Trophoblast cell (in vitro differentiated cells and primary cell): ENCODE measurements at regions not wholly inside any gene's neighbourhood (a gene's known extent, or its start where the extent isn't known, plus 50 kb on each side); places are given as distances from the start of the nearest gene placed in this dataset.
A peak's percentile ranks its signal among the peaks of the same experiment; 100 is the strongest.

Experiments
- DNase-seq, 2 donors: peaks; one replicate each; pipeline ENCODE4 v3.0.0-alpha.2; 2016
- H2AFZ ChIP-seq: 2 replicates; pipeline ENCODE4 v1.6.1; 2013; ENCODE audit warnings: low read length, moderate library complexity, mild to moderate bottlenecking; ENCODE audit not compliant: insufficient read depth, poor library complexity
- H2AK5ac ChIP-seq: 2 replicates; pipeline ENCODE4 v1.6.1; 2013; ENCODE audit warnings: mild to moderate bottlenecking, low read length
- H2BK120ac ChIP-seq: 2 replicates; pipeline ENCODE4 v1.6.1; 2013; ENCODE audit warnings: low read length, mild to moderate bottlenecking, moderate library complexity; ENCODE audit not compliant: insufficient read depth, poor library complexity
- H2BK12ac ChIP-seq: 2 replicates; pipeline ENCODE4 v1.6.1; 2013; ENCODE audit warnings: mild to moderate bottlenecking, low read length, moderate library complexity
- H2BK5ac ChIP-seq: 2 replicates; pipeline ENCODE4 v1.6.1; 2013; ENCODE audit warnings: low read length, low read depth, moderate library complexity, mild to moderate bottlenecking; ENCODE audit not compliant: poor library complexity
- H3K14ac ChIP-seq: 2 replicates; pipeline ENCODE4 v1.6.1; 2013; ENCODE audit warnings: mild to moderate bottlenecking, low read length
- H3K18ac ChIP-seq: 2 replicates; pipeline ENCODE4 v1.6.1; 2013; ENCODE audit warnings: mild to moderate bottlenecking, low read length
- H3K23ac ChIP-seq: 2 replicates; pipeline ENCODE4 v1.6.1; 2013; ENCODE audit warnings: low read length
- H3K27ac ChIP-seq: 2 replicates; pipeline ENCODE4 v1.5.1; 2013; ENCODE audit warnings: low read depth, mild to moderate bottlenecking, inconsistent platforms, low read length, moderate library complexity
- H3K27me3 ChIP-seq: 2 replicates; pipeline ENCODE4 v1.6.1; 2013; ENCODE audit warnings: inconsistent platforms, mild to moderate bottlenecking, low read length, moderate library complexity; ENCODE audit not compliant: insufficient read depth
- H3K36me3 ChIP-seq, 2 experiments: 1 replicate in 1 of 2; 2 replicates in 1 of 2; pipeline ENCODE4 v1.6.1; 2013; ENCODE audit warnings: low read length in 2 of 2, mild to moderate bottlenecking in 2 of 2, moderate library complexity in 1 of 2; ENCODE audit not compliant: insufficient read depth in 2 of 2, control insufficient read depth in 1 of 2
- H3K4ac ChIP-seq: 2 replicates; pipeline ENCODE4 v1.6.1; 2013; ENCODE audit warnings: low read depth, mild to moderate bottlenecking, low read length, moderate library complexity
- H3K4me1 ChIP-seq, 2 experiments: 1 replicate in 1 of 2; 2 replicates in 1 of 2; pipeline ENCODE4 v1.6.1; 2013; ENCODE audit warnings: low read length in 2 of 2, mild to moderate bottlenecking in 2 of 2, moderate library complexity in 1 of 2; ENCODE audit not compliant: insufficient read depth in 2 of 2, control insufficient read depth in 1 of 2
- H3K4me2 ChIP-seq: 2 replicates; pipeline ENCODE4 v1.6.1; 2013; ENCODE audit warnings: inconsistent platforms, mild to moderate bottlenecking, low read length, moderate library complexity
- H3K4me3 ChIP-seq: 2 replicates; pipeline ENCODE4 v1.5.1; 2013; ENCODE audit warnings: mild to moderate bottlenecking, low read depth, low read length, inconsistent platforms
- H3K79me1 ChIP-seq: one replicate; pipeline ENCODE4 v1.6.1; 2013; ENCODE audit warnings: low read length
- H3K79me2 ChIP-seq: 2 replicates; pipeline ENCODE4 v1.6.1; 2013; ENCODE audit warnings: low read length, mild to moderate bottlenecking; ENCODE audit not compliant: control insufficient read depth, insufficient read depth, poor library complexity
- H3K9ac ChIP-seq: 2 replicates; pipeline ENCODE4 v1.6.1; 2013; ENCODE audit warnings: mild to moderate bottlenecking, low read length
- H3K9me3 ChIP-seq: 2 replicates; pipeline ENCODE4 v1.6.1; 2013; ENCODE audit warnings: low read depth, mild to moderate bottlenecking, control low read depth, inconsistent platforms, low read length; ENCODE audit not compliant: insufficient read depth
- H4K12ac ChIP-seq: 2 replicates; pipeline ENCODE4 v1.6.1; 2013; ENCODE audit warnings: low read depth, mild to moderate bottlenecking, low read length, moderate library complexity
- H4K8ac ChIP-seq: 2 replicates; pipeline ENCODE4 v1.6.1; 2013; ENCODE audit warnings: low read depth, mild to moderate bottlenecking, low read length, moderate library complexity
- H4K91ac ChIP-seq: one replicate; pipeline ENCODE4 v1.6.1; 2013; ENCODE audit warnings: low read depth, mild to moderate bottlenecking, low read length, moderate library complexity
- WGBS: extraction: QIAGEN DNeasy Blood & Tissue Kit; methylation state at CpG from one replicate; pipeline ENCODE4 v1.1.7; 2013; ENCODE audit warnings: missing lambda C conversion rate; ENCODE audit not compliant: insufficient read length, insufficient coverage; ENCODE audit errors: extremely low coverage; 5-methylcytosine and 5-hydroxymethylcytosine counted together

- Histone ChIP-seq H3K36me3 (no peaks in the 10 kb centered on the region), H3K4ac (no peak overlapping the region), H3K23ac (no peak overlapping the region), H3K9me3 (peaks cover 3% of the 10 kb centered on the region), H3K27ac (no peak overlapping the region), H3K4me1 (peaks cover 3% of the 10 kb centered on the region in 2 experiments), H2BK120ac (no peak overlapping the region), H3K9ac (no peak overlapping the region), H2AFZ (no peak overlapping the region), H4K12ac (no peak overlapping the region), H3K4me3 (no peak overlapping the region), H3K14ac (no peak overlapping the region), H3K27me3 (no peaks in the 10 kb centered on the region), H2AK5ac (no peak overlapping the region), H3K4me2 (no peak overlapping the region), H2BK5ac (no peak overlapping the region), H3K79me2 (no peaks in the 10 kb centered on the region), H4K8ac (no peak overlapping the region), H2BK12ac (no peak overlapping the region), H3K79me1 (no peaks in the 10 kb centered on the region), H4K91ac (no peak overlapping the region), H3K18ac (no peak overlapping the region)
- WGBS, result no CpG with 5 or more reads among the region's 2 CpGs
- DNase-seq, result peak; percentile 29 to 73
Observed at GRCh38 chr2:201977651-201978050, 56.0 kb upstream of the FZD7 start.

DNA sequence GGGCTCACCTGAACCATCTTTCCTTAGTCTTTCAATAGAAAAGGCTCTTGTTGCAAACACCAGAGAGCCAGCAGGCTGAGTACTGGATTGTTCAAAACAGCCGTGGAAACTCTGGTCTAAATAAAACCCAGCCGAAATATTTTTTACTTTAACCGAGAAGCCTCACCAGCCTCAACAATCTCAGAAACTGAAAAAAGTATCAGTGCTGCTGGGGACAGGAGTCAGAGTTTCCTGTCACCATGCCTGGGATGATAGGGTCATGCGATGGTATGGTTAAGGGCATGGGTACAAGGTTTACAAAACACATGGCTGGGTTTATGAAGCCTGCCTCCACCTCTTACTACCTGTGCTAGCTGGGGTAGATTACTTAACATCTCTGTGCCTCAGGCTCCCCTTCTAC lies 55.3 kb upstream of the FZD7 start:
- no peak overlapping the region for H3K23ac ChIP-seq
- H4K12ac ChIP-seq, result no peak overlapping the region
- H3K14ac ChIP-seq, result no peak overlapping the region
- H2BK120ac ChIP-seq, result no peak overlapping the region
- no peak overlapping the region for H3K4me3 ChIP-seq
- H3K9ac ChIP-seq, result no peak overlapping the region
- H3K36me3 ChIP-seq, result no peaks in the 10 kb centered on the region
- H3K27me3 ChIP-seq, result no peaks in the 10 kb centered on the region
- H3K4ac ChIP-seq, result no peak overlapping the region
- H3K9me3 ChIP-seq, result peaks cover 3% of the 10 kb centered on the region
- H3K79me2 ChIP-seq, result no peaks in the 10 kb centered on the region
- H2AK5ac ChIP-seq, result no peak overlapping the region
- H3K4me1 ChIP-seq, result peaks cover 0 to 3% of the 10 kb centered on the region in 2 experiments
- no peaks in the 10 kb centered on the region for H3K79me1 ChIP-seq
- no peak overlapping the region for H2BK5ac ChIP-seq
- no peak overlapping the region for H4K91ac ChIP-seq
- no peak overlapping the region for H2BK12ac ChIP-seq
- WGBS, result no CpG with 5 or more reads among the region's 4 CpGs
- no peak overlapping the region for H4K8ac ChIP-seq
- H3K18ac ChIP-seq, result no peak overlapping the region
- no peak for DNase-seq
- H3K4me2 ChIP-seq, result no peak overlapping the region
- no peak overlapping the region for H3K27ac ChIP-seq
- no peak overlapping the region for H2AFZ ChIP-seq

DNA sequence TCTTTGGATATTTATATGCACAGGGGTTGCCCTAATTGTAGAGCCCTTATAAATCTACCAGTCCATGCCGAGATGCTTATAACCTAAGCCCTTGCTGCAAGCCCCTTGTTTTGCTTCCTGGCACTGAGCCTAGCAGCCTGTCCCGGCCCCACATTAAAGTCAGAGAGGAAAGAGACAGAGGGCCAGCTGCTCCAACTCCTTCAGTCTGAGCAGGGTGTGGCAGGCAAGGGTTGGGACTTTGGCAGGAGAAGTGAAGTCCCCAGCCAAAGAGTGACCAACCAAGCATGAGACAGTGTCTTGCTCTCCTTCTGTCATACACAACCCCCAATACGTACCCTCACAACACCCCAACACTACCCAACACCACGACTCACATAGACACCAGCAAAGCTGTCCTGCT lies 54.7 kb upstream of the FZD7 start:
- Histone ChIP-seq H3K36me3 (no peaks in the 10 kb centered on the region), H3K18ac (no peak overlapping the region), H4K8ac (no peak overlapping the region), H3K79me1 (no peaks in the 10 kb centered on the region), H2AK5ac (no peak overlapping the region), H3K27ac (no peak overlapping the region), H3K79me2 (no peaks in the 10 kb centered on the region), H3K23ac (no peak overlapping the region), H4K91ac (no peak overlapping the region), H3K27me3 (no peaks in the 10 kb centered on the region), H2AFZ (no peak overlapping the region), H3K4me1 (peaks cover 0 to 4% of the 10 kb centered on the region in 2 experiments), H3K4me3 (no peak overlapping the region), H4K12ac (no peak overlapping the region), H2BK5ac (no peak overlapping the region), H2BK12ac (no peak overlapping the region), H3K9me3 (peaks cover 3% of the 10 kb centered on the region), H3K9ac (no peak overlapping the region), H2BK120ac (no peak overlapping the region), H3K14ac (no peak overlapping the region), H3K4ac (no peak overlapping the region), H3K4me2 (no peak overlapping the region)
- DNase-seq, result no peak
- WGBS, result 100% methylated on average over 2 of the region's 4 CpGs

- no peak overlapping the region for H2BK12ac ChIP-seq
- H3K36me3 ChIP-seq, result no peaks in the 10 kb centered on the region
- no peak overlapping the region for H3K23ac ChIP-seq
- no peaks in the 10 kb centered on the region for H3K79me1 ChIP-seq
- H3K14ac ChIP-seq, result no peak overlapping the region
- H3K4me2 ChIP-seq, result no peak overlapping the region
- H4K91ac ChIP-seq, result no peak overlapping the region
- no CpG with 5 or more reads among the region's 8 CpGs for WGBS
- no peak overlapping the region for H2BK5ac ChIP-seq
- H4K8ac ChIP-seq, result no peak overlapping the region
- no peak overlapping the region for H3K18ac ChIP-seq
- no peak overlapping the region for H3K4me3 ChIP-seq
- no peak overlapping the region for H4K12ac ChIP-seq
- no peak overlapping the region for H3K4ac ChIP-seq
- no peak overlapping the region for H2AK5ac ChIP-seq
- no peaks in the 10 kb centered on the region for H3K79me2 ChIP-seq
- H3K27me3 ChIP-seq, result no peaks in the 10 kb centered on the region
- no peak for DNase-seq
- no peak overlapping the region for H2AFZ ChIP-seq
- no peak overlapping the region for H3K27ac ChIP-seq
- no peak overlapping the region for H3K9ac ChIP-seq
- peaks cover 2% of the 10 kb centered on the region for H3K9me3 ChIP-seq
- H3K4me1 ChIP-seq, result peaks cover 0 to 4% of the 10 kb centered on the region in 2 experiments
- no peak overlapping the region for H2BK120ac ChIP-seq
Observed at GRCh38 chr2:201980389-201980821, 53.2 kb upstream of the FZD7 start.
